ENCODE measurements at regions not wholly inside any gene's neighbourhood (a gene's known extent, or its start where the extent isn't known, plus 50 kb on each side); places are given as distances from the start of the nearest gene placed in this dataset.

GRCh38 chr5:174481737-174482136, 242.6 kb upstream of the MSX2 start:
- TF ChIP-seq, protein P1, sequence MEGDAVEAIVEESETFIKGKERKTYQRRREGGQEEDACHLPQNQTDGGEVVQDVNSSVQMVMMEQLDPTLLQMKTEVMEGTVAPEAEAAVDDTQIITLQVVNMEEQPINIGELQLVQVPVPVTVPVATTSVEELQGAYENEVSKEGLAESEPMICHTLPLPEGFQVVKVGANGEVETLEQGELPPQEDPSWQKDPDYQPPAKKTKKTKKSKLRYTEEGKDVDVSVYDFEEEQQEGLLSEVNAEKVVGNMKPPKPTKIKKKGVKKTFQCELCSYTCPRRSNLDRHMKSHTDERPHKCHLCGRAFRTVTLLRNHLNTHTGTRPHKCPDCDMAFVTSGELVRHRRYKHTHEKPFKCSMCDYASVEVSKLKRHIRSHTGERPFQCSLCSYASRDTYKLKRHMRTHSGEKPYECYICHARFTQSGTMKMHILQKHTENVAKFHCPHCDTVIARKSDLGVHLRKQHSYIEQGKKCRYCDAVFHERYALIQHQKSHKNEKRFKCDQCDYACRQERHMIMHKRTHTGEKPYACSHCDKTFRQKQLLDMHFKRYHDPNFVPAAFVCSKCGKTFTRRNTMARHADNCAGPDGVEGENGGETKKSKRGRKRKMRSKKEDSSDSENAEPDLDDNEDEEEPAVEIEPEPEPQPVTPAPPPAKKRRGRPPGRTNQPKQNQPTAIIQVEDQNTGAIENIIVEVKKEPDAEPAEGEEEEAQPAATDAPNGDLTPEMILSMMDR (IDR thresholded peaks at IDR 0.05) = no peak
- TF ChIP-seq POLR2A (IDR thresholded peaks at IDR 0.05) (no peak), POLR2AphosphoS5 (IDR thresholded peaks at IDR 0.05; ENCODE audit: insufficient read depth in 1 of 2, low read depth in 1 of 2) (no peak)
